Lung microvascular endothelial cell (primary cell): ENCODE measurements at regions not wholly inside any gene's neighbourhood (a gene's known extent, or its start where the extent isn't known, plus 50 kb on each side); places are given as distances from the start of the nearest gene placed in this dataset.
"Not testable (repeated sequence)": the region's sequence is repeated elsewhere in the genome, so short reads cannot be mapped to it uniquely, and the experiment has no call there.

Experiments used
- DNase-seq, 2 donors: peaks; one replicate each; pipeline versions ENCODE4 v3.0.0 to v3.0.0-alpha.2; 2010; ENCODE audit warnings: low read depth in 2 of 2

- DNase-seq = no peak
Observed at GRCh38 chrX:110965409-110966090, 130.4 kb upstream of the PAK3 start.

GRCh38 chrX:110964786-110965185 is 131.2 kb upstream of the PAK3 start:
- DNase-seq = no peak

GRCh38 chrX:110962451-110962850 is 133.5 kb upstream of the PAK3 start:
- DNase-seq = no peak

GRCh38 chrX:110955706-110956105 is 140.3 kb upstream of the PAK3 start:
- DNase-seq = no peak

- no peak for DNase-seq
Observed at GRCh38 chrX:110954428-110955100, 141.4 kb upstream of the PAK3 start.

GRCh38 chrX:110951472-110952269 is 144.3 kb upstream of the PAK3 start:
- DNase-seq = no peak

GRCh38 chrX:110944751-110945675 is 149.4 kb upstream of the CHRDL1 start:
- no peak for DNase-seq

GRCh38 chrX:110944311-110944750 is 148.7 kb upstream of the CHRDL1 start:
- no peak for DNase-seq

- DNase-seq = no peak
Observed at GRCh38 chrX:110941906-110942305, 146.3 kb upstream of the CHRDL1 start.

GRCh38 chrX:110938977-110939732 is 143.5 kb upstream of the CHRDL1 start:
- DNase-seq = no peak

GRCh38 chrX:110924871-110925270 is 129.3 kb upstream of the CHRDL1 start:
- DNase-seq = no peak

GRCh38 chrX:110920991-110921390 is 125.4 kb upstream of the CHRDL1 start:
- DNase-seq = no peak

- DNase-seq = no peak
Observed at GRCh38 chrX:110915570-110915969, 120.0 kb upstream of the CHRDL1 start.

- no peak for DNase-seq
Observed at GRCh38 chrX:110915111-110915510, 119.5 kb upstream of the CHRDL1 start.

GRCh38 chrX:110914281-110914680 is 118.7 kb upstream of the CHRDL1 start:
- no peak for DNase-seq

- DNase-seq = not testable (repeated sequence)
Observed at GRCh38 chrX:110904747-110905146, 109.1 kb upstream of the CHRDL1 start.

GRCh38 chrX:110881971-110882370 is 86.4 kb upstream of the CHRDL1 start:
- DNase-seq = no peak

GRCh38 chrX:110877326-110877725 is 81.7 kb upstream of the CHRDL1 start:
- DNase-seq = no peak

- DNase-seq = no peak
Observed at GRCh38 chrX:110871839-110872238, 76.2 kb upstream of the CHRDL1 start.

GRCh38 chrX:110866421-110866820 is 70.8 kb upstream of the CHRDL1 start:
- no peak for DNase-seq

- DNase-seq = no peak
Observed at GRCh38 chrX:110863883-110864282, 68.3 kb upstream of the CHRDL1 start.
